ENCODE measurements at regions not wholly inside any gene's neighbourhood (a gene's known extent, or its start where the extent isn't known, plus 50 kb on each side); places are given as distances from the start of the nearest gene placed in this dataset.

- DNase-seq (ENCODE audit: insufficient read length, low spot score) (no peak), FAIRE-seq (no peak)
- no peak for TF ChIP-seq TAF1 (IDR thresholded peaks at IDR 0.05; ENCODE audit: low read depth, low read length)
Measured at GRCh38 chr6:98589536-98589935, 244.8 kb upstream of the POU3F2 start.

GRCh38 chr6:98590136-98590681, 244.2 kb upstream of the POU3F2 start:
- no peak for FAIRE-seq
- no peak for DNase-seq (ENCODE audit: insufficient read length, low spot score)
- TF ChIP-seq POU2F2 (IDR thresholded peaks at IDR 0.05; ENCODE audit: low read depth, low read length) (no peak), PAX5 (IDR thresholded peaks at IDR 0.05; ENCODE audit: insufficient read depth, low read length, severe bottlenecking) (no peak), POLR2A (IDR thresholded peaks at IDR 0.05; ENCODE audit: low read depth, low read length) (no peak), POLR2AphosphoS5 (IDR thresholded peaks at IDR 0.05; ENCODE audit: low read depth, low read length) (no peak), SPI1 (IDR thresholded peaks at IDR 0.05; ENCODE audit: low read depth, low read length) (no peak), TAF1 (IDR thresholded peaks at IDR 0.05; ENCODE audit: low read depth, low read length) (no peak)

- no peak for FAIRE-seq
- TF ChIP-seq TAF1 (IDR thresholded peaks at IDR 0.05; ENCODE audit: low read depth, low read length) (no peak), POLR2AphosphoS5 (IDR thresholded peaks at IDR 0.05; ENCODE audit: low read depth, low read length) (no peak), POU2F2 (IDR thresholded peaks at IDR 0.05; ENCODE audit: low read depth, low read length) (no peak), POLR2A (IDR thresholded peaks at IDR 0.05; ENCODE audit: low read depth, low read length) (no peak), SPI1 (IDR thresholded peaks at IDR 0.05; ENCODE audit: low read depth, low read length) (no peak), PAX5 (IDR thresholded peaks at IDR 0.05; ENCODE audit: insufficient read depth, low read length, severe bottlenecking) (no peak)
- no peak for DNase-seq (ENCODE audit: insufficient read length, low spot score)
Measured at GRCh38 chr6:98590997-98591396, 243.4 kb upstream of the POU3F2 start.

GRCh38 chr6:98593676-98594075, 240.7 kb upstream of the POU3F2 start:
- no peak for FAIRE-seq

GRCh38 chr6:98601716-98602115, 232.7 kb upstream of the POU3F2 start:
- DNase-seq (ENCODE audit: insufficient read length, low spot score): no peak
- TF ChIP-seq POLR2AphosphoS5 (IDR thresholded peaks at IDR 0.05; ENCODE audit: low read depth, low read length) (no peak), TAF1 (IDR thresholded peaks at IDR 0.05; ENCODE audit: low read depth, low read length) (no peak), PAX5 (IDR thresholded peaks at IDR 0.05; ENCODE audit: insufficient read depth, low read length, severe bottlenecking) (no peak), POU2F2 (IDR thresholded peaks at IDR 0.05; ENCODE audit: low read depth, low read length) (no peak), POLR2A (IDR thresholded peaks at IDR 0.05; ENCODE audit: low read depth, low read length) (no peak), SPI1 (IDR thresholded peaks at IDR 0.05; ENCODE audit: low read depth, low read length) (no peak)
- no peak for FAIRE-seq

More at GRCh38 chr6:98593676-98594075, 240.7 kb upstream of the POU3F2 start:
- DNase-seq (ENCODE audit: insufficient read length, low spot score): no peak
- TF ChIP-seq PAX5 (IDR thresholded peaks at IDR 0.05; ENCODE audit: insufficient read depth, low read length, severe bottlenecking) (no peak), POU2F2 (IDR thresholded peaks at IDR 0.05; ENCODE audit: low read depth, low read length) (no peak), TAF1 (IDR thresholded peaks at IDR 0.05; ENCODE audit: low read depth, low read length) (no peak), SPI1 (IDR thresholded peaks at IDR 0.05; ENCODE audit: low read depth, low read length) (no peak), POLR2A (IDR thresholded peaks at IDR 0.05; ENCODE audit: low read depth, low read length) (no peak), POLR2AphosphoS5 (IDR thresholded peaks at IDR 0.05; ENCODE audit: low read depth, low read length) (no peak)

GRCh38 chr6:98605705-98606104, 228.7 kb upstream of the POU3F2 start:
- FAIRE-seq (no peak), DNase-seq (ENCODE audit: insufficient read length, low spot score) (no peak)

GRCh38 chr6:98627129-98627775, 207.1 kb upstream of the POU3F2 start:
- DNase-seq (ENCODE audit: insufficient read length, low spot score): no peak
- TF ChIP-seq PAX5 (IDR thresholded peaks at IDR 0.05; ENCODE audit: insufficient read depth, low read length, severe bottlenecking) (no peak), POU2F2 (IDR thresholded peaks at IDR 0.05; ENCODE audit: low read depth, low read length) (no peak), POLR2A (IDR thresholded peaks at IDR 0.05; ENCODE audit: low read depth, low read length) (no peak), SPI1 (IDR thresholded peaks at IDR 0.05; ENCODE audit: low read depth, low read length) (no peak), POLR2AphosphoS5 (IDR thresholded peaks at IDR 0.05; ENCODE audit: low read depth, low read length) (no peak), TAF1 (IDR thresholded peaks at IDR 0.05; ENCODE audit: low read depth, low read length) (no peak)
- no peak for FAIRE-seq

More at GRCh38 chr6:98605705-98606104, 228.7 kb upstream of the POU3F2 start:
- TF ChIP-seq SPI1 (IDR thresholded peaks at IDR 0.05; ENCODE audit: low read depth, low read length) (no peak), POLR2AphosphoS5 (IDR thresholded peaks at IDR 0.05; ENCODE audit: low read depth, low read length) (no peak), PAX5 (IDR thresholded peaks at IDR 0.05; ENCODE audit: insufficient read depth, low read length, severe bottlenecking) (no peak), TAF1 (IDR thresholded peaks at IDR 0.05; ENCODE audit: low read depth, low read length) (no peak), POU2F2 (IDR thresholded peaks at IDR 0.05; ENCODE audit: low read depth, low read length) (no peak), POLR2A (IDR thresholded peaks at IDR 0.05; ENCODE audit: low read depth, low read length) (no peak)

- DNase-seq (ENCODE audit: insufficient read length, low spot score) (no peak), FAIRE-seq (no peak)
- no peak for TF ChIP-seq POU2F2 (IDR thresholded peaks at IDR 0.05; ENCODE audit: low read depth, low read length)
- TF ChIP-seq PAX5 (IDR thresholded peaks at IDR 0.05; ENCODE audit: insufficient read depth, low read length, severe bottlenecking): no peak
- no peak for TF ChIP-seq POLR2AphosphoS5 (IDR thresholded peaks at IDR 0.05; ENCODE audit: low read depth, low read length)
- TF ChIP-seq POLR2A (IDR thresholded peaks at IDR 0.05; ENCODE audit: low read depth, low read length): no peak
- TF ChIP-seq SPI1 (IDR thresholded peaks at IDR 0.05; ENCODE audit: low read depth, low read length): no peak
- TF ChIP-seq TAF1 (IDR thresholded peaks at IDR 0.05; ENCODE audit: low read depth, low read length): no peak
Measured at GRCh38 chr6:98633886-98634285, 200.5 kb upstream of the POU3F2 start.

- TF ChIP-seq PAX5 (IDR thresholded peaks at IDR 0.05; ENCODE audit: insufficient read depth, low read length, severe bottlenecking) (no peak), POU2F2 (IDR thresholded peaks at IDR 0.05; ENCODE audit: low read depth, low read length) (no peak), POLR2AphosphoS5 (IDR thresholded peaks at IDR 0.05; ENCODE audit: low read depth, low read length) (no peak), SPI1 (IDR thresholded peaks at IDR 0.05; ENCODE audit: low read depth, low read length) (no peak), POLR2A (IDR thresholded peaks at IDR 0.05; ENCODE audit: low read depth, low read length) (no peak), TAF1 (IDR thresholded peaks at IDR 0.05; ENCODE audit: low read depth, low read length) (no peak)
- no peak for DNase-seq (ENCODE audit: insufficient read length, low spot score)
- no peak for FAIRE-seq
Measured at GRCh38 chr6:98634569-98634968, 199.8 kb upstream of the POU3F2 start.

- no peak for DNase-seq (ENCODE audit: insufficient read length, low spot score)
- TF ChIP-seq SPI1 (IDR thresholded peaks at IDR 0.05; ENCODE audit: low read depth, low read length) (no peak), POLR2A (IDR thresholded peaks at IDR 0.05; ENCODE audit: low read depth, low read length) (no peak), POLR2AphosphoS5 (IDR thresholded peaks at IDR 0.05; ENCODE audit: low read depth, low read length) (no peak), TAF1 (IDR thresholded peaks at IDR 0.05; ENCODE audit: low read depth, low read length) (no peak)
- FAIRE-seq: no peak
Measured at GRCh38 chr6:98635191-98635590, 199.2 kb upstream of the POU3F2 start.
